SK-N-SH (cell line): ENCODE measurements at regions not wholly inside any gene's neighbourhood (a gene's known extent, or its start where the extent isn't known, plus 50 kb on each side); places are given as distances from the start of the nearest gene placed in this dataset.

Source experiments
- CTCF ChIP-seq: fragments of 200-600 bp; sonication (generic); IDR thresholded peaks from 2 replicates; pipeline ENCODE4 v1.6.1; 2017; ENCODE audit warnings: antibody characterized with exemption, mild to moderate bottlenecking, moderate library complexity
- GABPA ChIP-seq: IDR thresholded peaks from 2 replicates; pipeline ENCODE4 v1.4.0; 2012; ENCODE audit warnings: low read depth, mild to moderate bottlenecking
- TAF1 ChIP-seq: IDR thresholded peaks from 2 replicates; pipeline ENCODE4 v1.6.1; 2012; ENCODE audit warnings: low read depth, mild to moderate bottlenecking, low read length, moderate library complexity, borderline replicate concordance

GRCh38 chr5:155353231-155353630 is 339.7 kb downstream of the KIF4B start:
- TF ChIP-seq CTCF (no peak), GABPA (no peak), TAF1 (no peak)
